HCT116 (cell line): ENCODE measurements at regions not wholly inside any gene's neighbourhood (a gene's known extent, or its start where the extent isn't known, plus 50 kb on each side); places are given as distances from the start of the nearest gene placed in this dataset.

Source experiments
- CTCF ChIP-seq, 3 experiments: fragments of 200-600 bp in 1 of 3; sonication (generic) in 1 of 3; IDR thresholded peaks in 2 of 3; conservative IDR thresholded peaks in 1 of 3; 2 replicates each; pipeline ENCODE4 v1.5.1; 2012 to 2017; ENCODE audit warnings: low read depth in 2 of 3, low read length in 2 of 3, antibody characterized with exemption in 1 of 3, borderline replicate concordance in 1 of 3, control low read depth in 1 of 3, mild to moderate bottlenecking in 1 of 3, mixed read lengths in 1 of 3, mixed run types in 1 of 3, moderate library complexity in 1 of 3; ENCODE audit not compliant: insufficient read depth in 1 of 3
- YY1 ChIP-seq: IDR thresholded peaks from 2 replicates; pipeline ENCODE4 v1.6.1; 2011; ENCODE audit warnings: low read length, low read depth, moderate library complexity, mild to moderate bottlenecking; ENCODE audit not compliant: insufficient replicate concordance; ENCODE audit errors: extremely low read depth

GRCh38 chr1:221515496-221515895 lies 226.4 kb downstream of the DUSP10 start:
- no peak for TF ChIP-seq CTCF (IDR thresholded peaks at IDR 0.05 in 2 of 3, conservative IDR thresholded peaks at IDR 0.05 in 1 of 3; ENCODE audit: borderline replicate concordance in 1 of 3, insufficient read depth in 1 of 3, low read depth in 2 of 3, low read length in 2 of 3)
- TF ChIP-seq YY1 = no peak
